GM21515 (cell line): ENCODE measurements at regions not wholly inside any gene's neighbourhood (a gene's known extent, or its start where the extent isn't known, plus 50 kb on each side); places are given as distances from the start of the nearest gene placed in this dataset.
A peak's percentile ranks its signal among the peaks of the same experiment; 100 is the strongest.
"Not testable (repeated sequence)": the region's sequence is repeated elsewhere in the genome, so short reads cannot be mapped to it uniquely, and the experiment has no call there.

Experiments used
- ATAC-seq: cut with Tn5 transposase; IDR thresholded peaks from one replicate; pipeline ENCODE4 v1.9.1; 2021; ENCODE audit not compliant: unreplicated experiment

- no peak for ATAC-seq
These were observed 92.6 kb upstream of the TSC22D1 start for GRCh38 chr13:44668688-44669087.

GRCh38 chr13:44667943-44668342 lies 91.8 kb upstream of the TSC22D1 start:
- ATAC-seq, result peak; percentile 71

GRCh38 chr13:44666538-44666937 lies 90.4 kb upstream of the TSC22D1 start:
- not testable (repeated sequence) for ATAC-seq

GRCh38 chr13:44664308-44664707 lies 88.2 kb upstream of the TSC22D1 start:
- no peak for ATAC-seq

GRCh38 chr13:44662515-44662914 lies 86.4 kb upstream of the TSC22D1 start:
- ATAC-seq, result no peak

- no peak for ATAC-seq
These were observed 85.8 kb upstream of the TSC22D1 start for GRCh38 chr13:44661936-44662335.

- no peak for ATAC-seq
These were observed 83.9 kb upstream of the TSC22D1 start for GRCh38 chr13:44660050-44660449.

GRCh38 chr13:44652962-44653660 lies 77.0 kb upstream of the TSC22D1 start:
- ATAC-seq, result no peak

DNA sequence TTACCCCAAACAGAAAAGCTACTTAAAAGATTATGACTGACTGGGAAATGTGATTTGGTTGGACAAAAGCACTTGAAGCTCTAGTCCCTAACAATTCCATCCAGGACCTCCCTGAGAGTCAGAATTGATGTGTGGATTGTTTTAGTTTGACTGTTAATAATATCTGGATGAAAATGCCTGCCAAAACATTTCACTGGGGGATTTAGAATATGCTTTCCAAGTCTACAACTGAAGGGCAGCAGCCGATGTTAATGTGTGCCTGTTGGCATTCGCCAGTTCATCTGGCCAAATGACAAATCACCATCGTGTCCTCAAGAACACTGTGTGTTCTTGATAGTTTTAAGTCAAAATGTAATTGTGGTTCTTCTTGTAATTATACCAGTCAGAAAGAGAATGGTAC lies 76.0 kb upstream of the TSC22D1 start:
- ATAC-seq, result no peak

DNA sequence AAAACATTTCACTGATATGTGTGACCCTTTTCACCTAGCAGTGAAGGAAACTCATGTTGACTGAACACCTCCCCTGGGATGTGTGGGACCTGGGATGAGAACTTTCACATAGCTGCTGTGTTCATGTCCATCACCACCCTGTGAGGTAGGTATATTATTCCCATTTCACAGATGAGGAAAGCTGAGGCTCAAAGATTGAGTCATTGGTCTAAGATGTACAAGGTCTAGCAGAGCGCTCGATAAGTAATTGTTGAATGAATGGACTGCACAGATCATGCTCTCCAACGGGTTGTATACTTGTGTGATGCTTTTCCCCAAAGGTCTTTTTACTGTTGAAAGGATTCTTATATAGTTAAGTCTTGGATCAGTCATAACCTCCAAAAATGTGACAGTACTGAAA lies 75.6 kb upstream of the TSC22D1 start:
- no peak for ATAC-seq

GRCh38 chr13:44651209-44651608 lies 75.1 kb upstream of the TSC22D1 start:
- ATAC-seq, result no peak

DNA sequence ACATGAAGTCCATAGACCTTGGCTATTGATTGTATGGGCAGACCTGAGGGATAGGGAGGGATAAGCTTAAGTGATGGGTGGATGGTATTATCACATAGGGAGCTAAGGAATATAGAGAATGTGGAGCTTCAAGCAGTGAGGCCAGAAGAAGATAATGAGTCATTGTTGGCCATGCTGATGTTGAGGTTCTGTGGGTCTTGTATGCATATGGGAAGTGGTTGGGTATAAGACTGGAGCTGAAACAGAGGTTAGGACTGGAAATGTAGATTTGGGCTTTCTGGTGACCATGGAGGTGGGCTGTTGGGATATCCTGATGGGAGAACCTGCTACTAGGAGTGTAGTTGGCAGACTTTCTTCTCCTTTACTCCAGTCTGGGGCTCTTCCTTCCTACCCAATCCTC lies 73.7 kb upstream of the TSC22D1 start:
- no peak for ATAC-seq

- ATAC-seq, result no peak
These were observed 72.9 kb upstream of the TSC22D1 start for GRCh38 chr13:44649104-44649428.

DNA sequence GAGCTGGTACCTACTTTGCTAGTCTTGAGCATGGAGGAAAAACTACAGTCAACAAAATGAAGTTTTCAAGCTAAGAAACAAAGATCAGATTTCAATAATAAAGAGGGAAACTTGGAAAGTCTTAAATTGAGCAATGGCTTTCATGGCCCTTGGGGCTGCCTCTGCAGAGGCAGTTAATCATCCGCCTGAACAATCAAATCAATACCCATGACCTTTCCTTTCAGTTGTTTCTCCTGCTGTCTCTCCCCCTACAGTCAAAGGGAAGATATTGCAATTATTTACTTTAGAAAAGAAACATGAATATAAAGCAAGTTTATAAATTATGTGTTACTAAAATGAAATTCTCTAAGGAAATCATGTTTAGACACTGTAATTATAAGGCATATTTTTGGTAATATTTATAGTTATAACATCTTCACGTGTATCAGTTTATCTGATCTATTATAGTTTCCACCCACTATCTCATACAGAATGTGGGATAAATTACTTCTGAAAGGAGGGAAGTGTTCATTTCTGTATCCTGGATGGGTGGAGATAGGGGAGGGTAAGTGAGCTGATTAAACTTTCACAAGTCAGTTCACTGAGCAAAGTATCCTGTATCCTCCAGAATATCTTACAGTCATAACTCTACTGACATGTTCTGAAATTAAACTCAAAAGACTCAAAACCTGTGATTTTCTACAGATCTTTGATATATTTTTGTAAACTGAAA lies 72.4 kb upstream of the TSC22D1 start:
- no peak for ATAC-seq

DNA sequence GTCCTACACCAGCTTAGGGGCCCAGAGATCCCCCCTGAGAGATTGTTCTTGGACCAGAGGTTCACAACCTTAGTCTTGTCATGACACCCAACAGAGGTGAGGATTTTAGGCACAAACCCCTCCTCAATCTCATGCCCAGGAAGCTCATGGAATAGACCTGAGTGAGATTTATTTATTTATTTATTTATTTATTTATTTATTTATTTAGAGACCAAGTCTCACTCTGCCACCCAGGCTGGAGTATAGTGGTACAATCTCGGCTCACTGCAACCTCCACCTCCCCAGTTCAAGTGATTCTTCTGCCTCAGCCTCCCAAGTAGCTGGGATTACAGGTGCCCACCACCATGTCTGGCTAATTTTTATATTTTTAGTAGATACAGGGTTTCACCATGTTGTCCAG lies 71.4 kb upstream of the TSC22D1 start:
- ATAC-seq, result not testable (repeated sequence)

- ATAC-seq, result no peak
These were observed 69.9 kb upstream of the TSC22D1 start for GRCh38 chr13:44646044-44646443.

DNA sequence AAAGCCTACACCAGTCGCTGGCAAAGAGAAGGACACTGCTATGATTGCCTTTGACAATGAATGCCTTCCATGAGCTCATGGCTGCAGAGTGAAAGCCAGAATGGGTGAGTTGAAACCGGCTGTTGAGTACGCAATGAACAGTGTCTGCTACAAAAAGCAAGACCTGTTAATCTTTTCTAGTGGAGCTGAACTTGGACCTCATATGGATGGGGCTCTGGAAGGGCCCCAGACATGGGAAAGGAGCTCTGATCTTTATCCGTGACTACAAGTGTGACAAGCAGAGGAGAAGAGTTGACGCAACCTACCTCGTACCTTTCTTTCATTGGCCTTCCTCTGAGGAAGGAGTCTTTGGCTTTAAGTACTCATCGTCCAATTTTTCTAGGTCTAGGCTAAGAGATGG lies 67.1 kb upstream of the TSC22D1 start:
- ATAC-seq, result no peak

- ATAC-seq, result no peak
These were observed 61.5 kb upstream of the TSC22D1 start for GRCh38 chr13:44637581-44637980.

DNA sequence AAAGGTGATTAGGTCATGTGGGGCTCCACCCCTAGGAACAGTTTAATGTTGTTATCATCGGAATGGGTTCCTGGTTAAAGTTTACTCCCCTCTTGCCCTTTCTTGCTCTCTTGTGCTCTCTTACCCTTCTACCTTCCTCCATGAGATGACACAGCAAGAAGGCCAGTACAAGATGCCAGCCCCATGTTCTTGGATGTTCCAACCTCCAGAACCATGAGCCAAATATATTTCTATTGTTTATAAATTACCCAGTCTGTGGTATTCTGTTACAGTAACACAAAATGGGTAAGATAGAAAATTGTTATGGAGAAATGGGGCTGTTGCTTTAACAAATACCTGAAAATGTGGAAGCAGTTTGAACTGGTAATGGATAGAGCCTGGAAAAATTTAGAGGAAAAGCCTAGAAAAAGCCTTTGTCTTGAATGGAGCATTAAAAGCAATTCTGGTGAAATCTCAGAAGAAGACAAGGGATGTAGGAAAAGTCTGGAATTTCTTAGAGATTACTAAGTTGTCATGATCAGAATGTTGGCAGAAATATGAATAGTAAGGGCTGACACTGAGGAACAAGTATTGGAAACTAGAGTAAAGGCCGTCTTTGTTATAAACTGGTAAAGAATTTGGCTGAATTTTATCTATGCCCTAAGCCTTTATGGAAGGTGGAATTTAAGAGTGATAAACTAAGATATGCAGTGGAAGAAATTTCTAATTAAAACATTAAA lies 53.5 kb upstream of the TSC22D1 start:
- no peak for ATAC-seq

- ATAC-seq, result not testable (repeated sequence)
These were observed 52.7 kb upstream of the TSC22D1 start for GRCh38 chr13:44628826-44629225.

DNA sequence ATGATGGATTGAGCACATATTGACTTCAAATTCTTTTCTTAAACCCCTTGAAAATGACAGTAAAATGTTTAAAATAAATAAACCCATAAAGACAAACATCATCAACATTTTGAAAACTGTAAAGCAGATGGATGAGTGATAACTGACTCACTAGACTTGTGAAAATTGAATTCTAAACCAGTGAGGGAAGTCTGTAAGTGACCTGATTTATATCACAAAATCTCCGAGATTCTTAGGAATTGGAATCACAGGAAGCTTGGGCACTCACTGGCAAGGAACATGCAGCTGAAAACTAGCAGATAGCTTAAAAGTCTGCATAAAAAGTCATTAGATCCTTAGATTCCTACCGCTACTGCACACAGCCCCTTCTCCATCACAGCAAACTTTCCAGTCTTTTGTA lies 51.3 kb upstream of the TSC22D1 start:
- no peak for ATAC-seq

DNA sequence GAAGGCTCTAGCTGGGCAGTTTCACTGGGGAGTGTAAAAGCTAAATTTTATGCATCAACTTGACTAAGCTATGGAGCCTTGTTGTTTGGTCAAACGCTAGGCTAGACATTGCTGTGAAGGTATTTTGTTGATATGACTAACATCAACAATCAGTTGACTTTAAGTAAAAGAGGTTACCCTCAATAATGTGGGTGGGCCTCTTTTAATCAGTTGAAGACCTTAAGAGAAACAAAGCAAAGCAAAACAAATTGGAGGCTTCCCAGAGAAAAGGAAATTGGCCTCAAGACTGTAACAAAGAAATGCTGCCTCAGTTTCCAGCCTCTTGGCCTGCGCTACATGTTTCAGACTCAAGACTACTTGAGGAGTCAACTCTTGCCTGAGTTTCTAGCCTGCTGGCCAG lies 50.0 kb upstream of the TSC22D1 start:
- ATAC-seq, result no peak
